ENCODE measurements at regions not wholly inside any gene's neighbourhood (a gene's known extent, or its start where the extent isn't known, plus 50 kb on each side); places are given as distances from the start of the nearest gene placed in this dataset.

- DNase-seq (ENCODE audit: low spot score) = no peak
- no peak for TF ChIP-seq CTCF (IDR thresholded peaks at IDR 0.05; ENCODE audit: extremely low read depth, missing control alignments)
Measured at GRCh38 chr2:156132130-156132529, 200.4 kb downstream of the NR4A2 start.

DNA sequence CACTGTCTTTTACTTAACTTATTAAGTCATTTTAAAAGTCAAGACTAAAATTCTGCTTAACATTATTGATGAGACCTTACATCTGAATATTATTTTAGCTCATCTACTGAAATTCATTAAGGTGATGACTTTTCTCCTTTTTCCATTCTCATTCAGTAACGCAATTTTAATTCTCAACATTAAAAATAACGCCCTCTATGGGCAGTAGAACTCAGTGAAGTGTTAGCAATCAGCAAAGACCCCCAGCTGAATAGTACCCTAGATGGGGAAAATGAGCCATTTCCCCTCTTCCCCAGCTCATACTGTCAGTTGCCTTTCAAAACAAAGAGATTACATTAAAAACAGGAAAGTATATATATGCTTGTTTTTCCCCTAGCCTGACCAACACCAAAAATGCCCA lies 203.3 kb downstream of the NR4A2 start:
- DNase-seq (ENCODE audit: low spot score) = no peak
- TF ChIP-seq CTCF (IDR thresholded peaks at IDR 0.05; ENCODE audit: extremely low read depth, missing control alignments) = no peak

GRCh38 chr2:156125018-156125417 lies 207.5 kb downstream of the NR4A2 start:
- DNase-seq (ENCODE audit: low spot score) = no peak
- TF ChIP-seq CTCF (IDR thresholded peaks at IDR 0.05; ENCODE audit: extremely low read depth, missing control alignments) = no peak

- no peak for DNase-seq (ENCODE audit: low spot score)
- no peak for TF ChIP-seq CTCF (IDR thresholded peaks at IDR 0.05; ENCODE audit: extremely low read depth, missing control alignments)
Measured at GRCh38 chr2:156124458-156124857, 208.1 kb downstream of the NR4A2 start.

DNA sequence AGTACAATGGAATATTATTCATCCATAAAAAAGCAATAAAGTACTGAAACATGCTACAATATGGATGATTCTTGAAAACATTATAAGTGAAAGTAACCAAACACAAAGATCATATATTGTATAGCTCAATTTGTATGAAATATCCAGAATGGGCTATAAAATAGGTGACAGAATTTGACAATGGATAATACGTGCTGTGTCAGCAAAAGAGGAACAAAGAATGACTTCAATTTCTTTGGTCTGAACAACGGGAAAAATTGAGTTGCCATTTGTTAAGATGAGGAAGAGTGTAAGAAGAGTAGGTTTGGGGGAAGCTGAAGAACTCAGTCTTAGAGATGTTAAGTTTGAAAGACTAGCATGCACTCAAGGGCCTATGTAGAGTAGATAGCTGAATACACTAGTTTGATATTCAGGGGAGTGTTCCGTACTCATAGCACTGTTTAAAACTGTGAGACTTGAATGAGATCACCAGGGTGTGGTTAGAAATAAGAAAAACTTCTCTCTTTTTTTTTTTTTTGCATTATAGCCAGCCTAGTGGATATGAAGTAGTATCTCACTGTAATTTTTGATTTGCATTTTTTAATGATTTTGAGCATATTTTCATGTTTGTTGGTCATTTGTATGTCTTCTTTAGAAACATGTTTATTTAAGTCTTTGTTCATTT lies 213.6 kb downstream of the NR4A2 start:
- no peak for TF ChIP-seq CTCF (IDR thresholded peaks at IDR 0.05; ENCODE audit: extremely low read depth, missing control alignments)
- no peak for DNase-seq (ENCODE audit: low spot score)

- DNase-seq (ENCODE audit: low spot score) = no peak
- no peak for TF ChIP-seq CTCF (IDR thresholded peaks at IDR 0.05; ENCODE audit: extremely low read depth, missing control alignments)
Measured at GRCh38 chr2:156116113-156116512, 216.4 kb downstream of the NR4A2 start.

- no peak for TF ChIP-seq CTCF (IDR thresholded peaks at IDR 0.05; ENCODE audit: extremely low read depth, missing control alignments)
- DNase-seq (ENCODE audit: low spot score) = no peak
Measured at GRCh38 chr2:156115338-156115737, 217.2 kb downstream of the NR4A2 start.

All from GM20000 (cell line).